Hematopoietic multipotent progenitor cell treated with erythropoietin and hydrocortisone succinate and interleukin-3 and kit ligand, for 6 days (in vitro differentiated cells): ENCODE measurements at regions not wholly inside any gene's neighbourhood (a gene's known extent, or its start where the extent isn't known, plus 50 kb on each side); places are given as distances from the start of the nearest gene placed in this dataset.
"Not testable (repeated sequence)": the region's sequence is repeated elsewhere in the genome, so short reads cannot be mapped to it uniquely, and the experiment has no call there.

ENCODE experiments used
- DNase-seq: peaks from one replicate; pipeline ENCODE4 v3.0.0-alpha.2; 2015

DNA sequence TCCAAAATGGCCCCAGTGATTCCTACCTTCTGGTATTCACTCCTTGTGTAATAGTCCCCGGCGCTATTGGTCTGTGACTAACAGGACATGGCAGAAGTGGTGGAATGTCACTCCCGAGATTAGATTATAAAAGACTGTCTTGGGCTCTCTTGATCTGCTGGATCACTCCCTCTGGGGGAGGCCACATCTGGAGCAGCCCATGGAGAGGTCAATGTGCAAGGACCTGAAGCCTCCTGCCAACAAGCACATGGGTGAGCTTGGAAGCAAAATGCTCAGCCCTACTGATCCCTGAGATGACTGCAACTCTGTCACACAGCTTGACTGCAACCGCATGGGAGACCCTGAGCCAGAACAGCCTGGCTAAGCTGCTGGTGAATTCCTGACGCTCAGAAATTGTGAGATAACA is 94.3 kb upstream of the GLI2 start:
- DNase-seq, result no peak

DNA sequence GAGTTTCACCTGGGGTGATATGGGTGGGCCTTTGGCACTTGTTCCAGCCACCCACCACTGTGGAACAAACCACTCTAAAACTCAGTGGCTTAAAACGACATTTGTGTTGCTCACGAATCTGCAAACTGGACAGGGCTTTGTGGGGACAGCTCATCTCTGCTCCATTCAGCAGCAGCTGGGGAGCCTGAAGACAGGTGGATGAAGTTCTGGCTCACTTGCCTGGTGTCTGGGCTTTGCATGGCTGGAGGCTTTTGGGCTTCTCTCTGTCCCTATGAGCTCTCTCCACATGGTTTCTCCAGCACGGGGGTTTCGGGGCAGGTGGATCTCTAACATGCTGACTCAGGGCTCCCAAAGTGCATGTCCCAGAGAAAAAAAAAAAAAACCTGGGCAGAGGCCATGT is 93.0 kb upstream of the GLI2 start:
- no peak for DNase-seq

DNA sequence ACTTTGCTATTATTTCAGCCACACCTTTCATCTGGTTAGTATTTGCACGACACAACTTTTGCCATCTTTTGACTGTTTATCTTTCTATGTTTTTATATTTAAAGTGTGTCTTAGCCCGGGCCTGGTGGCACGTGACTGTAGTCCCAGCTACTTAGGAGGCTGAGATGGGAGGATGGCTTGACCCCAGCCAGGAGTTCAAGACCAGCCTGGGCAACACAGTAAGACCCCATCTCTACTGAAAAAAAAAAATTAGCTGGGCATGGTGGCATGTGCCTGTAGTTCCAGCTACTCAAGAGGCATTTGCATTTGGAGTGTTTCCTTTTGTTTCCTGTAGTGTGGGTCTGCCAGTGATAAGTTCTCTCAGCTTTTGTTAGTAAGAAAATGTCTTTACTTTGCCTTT is 88.7 kb upstream of the GLI2 start:
- no peak for DNase-seq

DNA sequence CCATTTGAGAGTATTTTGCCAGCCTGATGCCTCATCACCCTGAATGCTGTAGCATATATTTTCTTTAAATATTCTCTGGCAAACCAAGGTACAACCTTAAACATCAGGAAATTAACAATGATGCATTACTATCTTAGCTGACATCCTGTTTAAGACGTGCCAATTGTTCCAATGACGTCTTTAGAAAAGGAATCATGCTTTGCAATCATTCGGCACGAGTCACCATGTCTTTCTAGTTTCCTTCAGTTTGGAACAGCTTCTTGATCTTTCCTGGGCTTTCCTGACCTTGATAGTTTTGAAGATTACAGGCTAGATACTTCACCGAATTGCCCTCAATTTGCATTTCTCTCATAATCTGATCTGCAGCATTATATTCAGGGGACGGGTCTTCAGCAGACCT is 88.2 kb upstream of the GLI2 start:
- no peak for DNase-seq

DNA sequence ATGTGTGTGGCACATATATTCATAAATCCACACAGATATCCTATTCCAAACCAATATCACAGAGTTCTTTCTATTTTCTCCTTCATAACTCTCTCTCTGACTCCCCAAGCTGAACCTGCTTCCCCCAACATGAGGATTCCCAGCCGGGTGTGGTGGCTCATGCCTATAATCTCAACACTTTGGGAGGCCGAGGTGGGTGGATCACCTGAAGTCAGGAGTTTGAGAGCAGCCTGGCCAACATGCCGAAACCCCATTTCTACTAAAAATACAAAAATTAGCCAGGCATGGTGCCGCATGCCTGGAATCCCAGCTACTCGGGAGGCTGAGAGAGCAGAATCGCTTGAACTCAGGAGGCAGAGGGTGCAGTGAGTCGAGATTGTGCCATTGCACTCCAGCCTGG is 86.3 kb upstream of the GLI2 start:
- not testable (repeated sequence) for DNase-seq

DNA sequence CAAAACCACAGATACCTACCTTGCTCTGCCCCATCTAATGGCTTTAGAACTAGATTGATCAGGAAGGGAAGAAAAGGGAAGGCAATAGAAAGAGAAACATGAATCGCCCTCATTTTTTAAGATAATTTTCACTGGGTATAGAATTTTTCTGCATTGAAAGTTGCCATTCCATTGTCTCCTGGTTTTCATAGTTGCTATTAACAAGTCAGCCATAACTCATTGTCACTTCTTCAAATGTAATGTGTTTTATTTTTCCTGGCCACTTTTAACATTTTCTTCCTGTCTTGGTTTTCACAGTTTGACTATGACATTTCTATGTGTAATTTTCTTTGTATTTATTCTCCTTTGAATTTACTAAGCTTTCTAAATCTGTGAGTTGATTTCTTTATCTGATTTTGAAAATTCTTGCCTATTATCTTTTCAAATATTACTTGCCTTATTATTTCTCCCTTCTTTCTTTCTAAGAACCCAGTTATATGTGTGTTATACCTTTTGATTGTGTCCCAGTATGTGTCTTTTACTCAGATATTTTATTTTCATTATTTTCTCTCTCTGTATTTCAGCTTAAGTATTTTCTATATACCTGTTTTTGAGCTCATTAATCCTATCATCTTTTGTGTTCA is 85.5 kb upstream of the GLI2 start:
- no peak for DNase-seq

DNA sequence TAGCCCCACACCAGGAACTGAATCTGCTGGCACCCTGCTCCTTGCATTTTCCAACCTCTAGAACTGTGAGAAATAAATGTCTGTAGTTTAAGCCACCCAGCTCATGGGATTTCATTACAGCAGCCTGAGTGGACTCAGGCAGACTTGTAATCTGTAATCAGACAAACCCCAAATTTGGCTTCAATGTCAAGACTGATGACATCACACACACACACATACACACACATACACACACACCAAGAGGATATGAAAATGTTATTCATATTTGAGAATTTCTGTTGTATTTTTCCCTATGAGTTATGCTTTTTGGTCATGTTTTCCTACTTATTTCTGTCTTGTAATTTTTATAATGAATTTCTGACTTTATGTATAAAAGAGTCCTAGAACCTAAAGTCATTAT is 83.8 kb upstream of the GLI2 start:
- no peak for DNase-seq

DNA sequence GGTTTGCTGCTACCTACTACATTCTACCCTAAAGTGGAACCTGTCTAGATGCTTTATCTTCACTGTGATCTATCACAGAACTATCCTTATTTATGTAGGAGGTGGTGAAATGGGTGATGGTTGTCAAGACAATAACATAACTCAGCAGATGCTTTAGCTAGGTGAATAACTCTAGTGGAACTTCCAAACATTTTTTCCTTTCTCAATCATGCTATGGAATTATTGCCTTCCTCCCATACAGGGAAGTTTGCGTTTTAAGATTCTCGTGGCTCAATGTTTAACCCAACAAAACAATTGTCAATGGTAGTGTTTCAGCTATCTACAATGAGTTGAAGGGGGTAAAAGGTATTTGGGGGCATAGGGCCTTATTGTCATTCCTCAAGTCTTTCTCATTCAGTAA is 82.6 kb upstream of the GLI2 start:
- DNase-seq, result no peak

DNA sequence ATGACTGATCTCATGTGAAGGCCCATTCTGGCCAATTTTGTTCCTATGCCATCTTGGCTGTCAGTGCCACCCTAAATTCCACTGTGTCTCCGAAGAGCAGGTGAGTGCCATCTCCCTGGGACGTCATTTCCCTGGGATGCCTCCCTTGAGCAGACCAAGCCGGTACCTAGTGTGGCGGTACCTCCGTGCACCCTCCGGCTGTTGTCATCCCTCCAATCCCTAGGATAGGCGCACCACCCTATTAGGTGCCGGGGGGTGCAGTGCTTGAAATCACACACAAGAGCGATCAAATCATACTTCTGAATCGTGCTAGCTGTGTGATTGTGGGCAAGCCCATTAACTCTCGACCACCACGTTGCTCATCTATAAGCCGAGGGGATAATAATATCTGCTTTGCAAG is 81.8 kb upstream of the GLI2 start:
- no peak for DNase-seq

DNA sequence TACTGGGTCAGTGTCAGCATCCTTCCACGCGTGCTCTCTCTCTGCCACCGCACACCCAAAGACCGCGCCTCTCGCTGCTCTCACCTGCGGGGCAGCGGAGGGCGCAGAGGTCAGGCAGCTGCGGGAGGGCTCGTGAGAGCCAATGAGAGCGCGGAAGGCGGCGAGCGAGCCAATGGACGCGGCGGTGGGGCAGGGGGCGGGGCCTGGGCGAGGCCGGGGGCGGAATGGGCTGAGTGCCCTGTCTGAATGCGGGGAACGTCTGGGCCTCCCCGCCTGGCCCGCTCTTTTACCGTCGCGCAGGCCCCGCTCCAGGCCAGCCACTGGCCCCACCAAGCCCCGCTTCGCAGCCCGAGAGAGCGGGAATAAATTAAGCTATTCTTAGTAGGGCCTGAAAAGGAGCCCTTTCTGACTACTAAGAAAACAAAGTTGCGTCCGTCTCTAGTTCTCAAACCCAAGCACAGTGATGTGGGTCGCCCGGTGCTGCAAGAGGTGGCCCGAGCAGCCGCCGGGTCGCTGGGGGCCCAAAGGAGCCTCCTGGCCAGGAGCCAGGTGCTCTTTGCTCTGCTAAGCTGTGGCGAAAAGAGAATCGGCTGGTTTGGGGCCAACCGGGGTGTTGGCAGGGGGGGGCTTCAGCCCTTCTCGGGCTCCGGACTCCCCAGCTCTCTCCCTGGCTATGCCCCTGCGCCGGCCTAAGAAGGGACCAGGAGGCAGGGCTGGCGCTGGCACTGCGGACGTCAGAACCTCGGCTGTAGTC is 81.1 kb upstream of the GLI2 start:
- no peak for DNase-seq

DNA sequence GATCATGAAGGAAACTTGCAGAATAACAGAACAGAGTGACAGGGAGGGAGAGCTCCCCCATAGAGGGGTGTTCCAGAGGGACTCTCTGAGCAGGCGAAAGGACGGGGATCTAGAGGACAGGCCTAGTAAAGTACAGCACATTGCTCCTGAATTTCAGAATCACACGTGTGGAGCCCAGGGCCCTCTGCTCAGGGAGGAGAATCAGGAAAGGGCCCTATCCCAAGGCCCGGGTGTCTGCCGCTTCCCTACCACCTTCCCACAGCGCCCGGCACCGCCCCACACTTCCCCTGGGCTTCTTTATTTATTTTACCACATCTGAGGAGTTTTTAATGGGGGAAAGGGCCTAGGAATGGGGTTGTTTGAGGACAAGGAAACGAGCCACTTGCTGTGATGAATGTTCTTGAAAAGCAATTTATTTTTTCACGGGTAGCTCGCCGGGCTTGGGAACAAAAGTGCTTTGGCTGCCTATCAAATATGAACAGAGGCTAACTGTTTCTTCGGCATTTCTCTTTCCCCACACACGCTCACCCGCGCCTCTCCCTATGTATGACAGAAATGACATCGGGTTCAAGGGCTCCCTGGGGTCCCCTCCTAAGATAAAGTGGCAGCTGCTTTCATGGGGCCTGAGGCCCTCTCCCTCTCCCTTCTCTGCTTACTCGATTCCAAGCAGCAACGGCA is 79.3 kb upstream of the GLI2 start:
- DNase-seq, result no peak

DNA sequence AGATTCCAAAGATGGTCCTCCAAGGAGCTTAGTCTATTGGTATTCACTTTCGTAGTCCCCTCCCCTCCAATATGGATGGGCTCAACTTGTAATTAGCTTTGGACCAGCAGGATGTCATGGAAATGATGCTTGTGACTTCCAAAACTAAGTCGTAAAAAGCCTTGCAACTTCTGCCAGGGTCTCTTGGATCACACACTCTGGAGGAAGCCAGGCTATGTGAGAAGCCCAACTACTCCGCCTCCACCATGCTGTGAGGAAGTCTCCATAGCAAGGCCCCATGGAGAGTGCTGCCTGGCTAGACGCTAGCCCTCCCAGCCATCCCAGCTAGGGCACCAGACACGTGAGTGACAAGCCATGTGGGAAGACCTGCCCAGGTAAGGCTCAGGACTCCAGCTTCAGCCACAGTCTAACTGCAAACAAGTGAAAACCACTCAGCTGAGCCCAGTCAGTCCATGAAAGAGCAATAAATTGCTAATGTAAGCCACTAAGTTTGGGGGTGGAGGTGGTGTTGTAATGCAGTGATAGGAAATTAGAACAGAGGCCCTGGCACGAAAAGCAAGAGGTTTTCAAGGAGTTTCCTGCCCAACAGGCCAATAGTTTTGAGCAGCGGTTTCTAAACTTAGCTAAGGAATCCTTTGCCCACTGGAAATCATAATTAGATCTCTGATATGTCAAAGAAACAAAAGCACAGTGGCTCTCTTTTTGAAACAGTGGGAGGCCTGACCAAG is 77.5 kb upstream of the GLI2 start:
- no peak for DNase-seq

DNA sequence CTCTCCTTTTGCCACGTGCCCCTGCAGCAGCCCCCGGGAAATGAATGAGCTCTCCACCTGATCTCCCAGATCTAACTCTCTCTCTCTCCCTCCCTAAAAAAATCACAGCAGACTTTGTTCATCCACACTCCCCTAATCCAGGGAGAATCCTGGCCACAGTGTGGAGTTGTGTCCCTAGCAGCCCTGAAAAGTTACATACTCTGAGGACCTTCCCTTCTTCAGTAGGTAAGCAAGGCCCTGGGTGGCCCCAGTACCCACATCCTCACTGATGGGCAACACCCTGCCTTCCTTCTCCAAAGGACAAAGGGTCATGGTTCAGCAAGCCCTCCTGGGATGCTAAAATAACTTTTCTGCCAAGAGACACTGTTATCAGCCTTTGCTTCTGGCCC is 76.9 kb upstream of the GLI2 start:
- no peak for DNase-seq

DNA sequence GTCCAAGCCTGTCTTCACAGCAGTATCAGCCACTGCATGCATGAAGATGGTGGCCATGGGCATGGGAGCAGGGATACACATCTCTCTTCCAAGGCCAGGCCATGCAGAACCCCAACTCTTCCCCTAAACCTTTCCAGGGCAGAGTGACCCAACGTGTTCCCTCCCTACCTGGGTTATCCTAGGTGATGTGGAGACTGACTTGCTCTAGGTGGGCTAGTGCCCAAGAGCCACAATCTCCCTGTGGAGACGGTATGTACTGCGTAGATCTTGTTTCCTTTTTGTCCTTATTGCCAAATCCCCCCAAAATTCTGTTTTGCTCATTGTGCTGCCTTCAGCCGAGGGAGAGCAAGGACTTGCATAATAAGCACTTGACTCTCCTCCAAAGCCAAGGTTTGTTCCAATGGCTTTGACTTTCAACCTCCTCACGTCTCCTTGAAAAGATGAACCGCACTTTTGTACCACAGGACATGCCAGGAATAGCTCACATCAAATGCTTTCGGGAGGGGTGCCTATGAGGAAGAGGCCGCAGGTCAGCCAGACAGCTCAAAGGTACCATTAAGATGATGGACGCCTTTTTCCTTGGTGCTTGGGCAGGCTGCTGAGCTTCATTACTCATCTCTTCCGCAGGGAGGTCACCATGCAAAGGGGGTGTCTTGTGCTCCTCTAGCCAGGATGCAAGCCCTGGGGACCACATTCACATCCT is 76.2 kb upstream of the GLI2 start:
- DNase-seq, result no peak

DNA sequence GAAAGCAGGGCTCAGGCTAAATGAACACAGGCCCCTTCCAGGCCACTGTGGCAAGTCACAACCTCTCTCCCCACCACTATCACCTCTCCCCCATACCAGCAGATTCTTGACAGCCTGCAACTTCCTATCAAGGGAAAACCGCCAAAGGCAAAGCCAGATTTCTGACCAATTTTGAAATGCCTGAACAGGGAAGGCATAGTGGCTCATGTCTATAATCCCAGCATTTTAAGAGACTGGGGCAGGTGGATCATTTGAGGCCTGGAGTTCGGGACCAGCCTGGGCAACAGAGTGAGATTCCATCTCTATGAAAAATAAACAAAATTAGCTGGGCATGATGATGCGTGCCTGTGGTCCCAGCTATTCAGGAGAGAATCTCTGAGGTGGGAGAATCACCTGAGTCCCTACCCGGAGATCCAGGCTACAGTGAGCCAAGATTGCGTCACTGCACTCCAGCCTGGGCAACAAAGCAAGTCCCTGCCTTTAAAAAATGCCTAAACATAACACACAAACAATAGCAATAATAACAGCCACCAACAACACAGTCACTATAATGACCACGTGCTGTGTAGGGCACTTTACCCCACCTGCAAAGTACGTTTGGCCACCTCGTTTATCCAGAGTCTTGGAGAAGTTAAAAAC is 75.5 kb upstream of the GLI2 start:
- DNase-seq, result no peak

DNA sequence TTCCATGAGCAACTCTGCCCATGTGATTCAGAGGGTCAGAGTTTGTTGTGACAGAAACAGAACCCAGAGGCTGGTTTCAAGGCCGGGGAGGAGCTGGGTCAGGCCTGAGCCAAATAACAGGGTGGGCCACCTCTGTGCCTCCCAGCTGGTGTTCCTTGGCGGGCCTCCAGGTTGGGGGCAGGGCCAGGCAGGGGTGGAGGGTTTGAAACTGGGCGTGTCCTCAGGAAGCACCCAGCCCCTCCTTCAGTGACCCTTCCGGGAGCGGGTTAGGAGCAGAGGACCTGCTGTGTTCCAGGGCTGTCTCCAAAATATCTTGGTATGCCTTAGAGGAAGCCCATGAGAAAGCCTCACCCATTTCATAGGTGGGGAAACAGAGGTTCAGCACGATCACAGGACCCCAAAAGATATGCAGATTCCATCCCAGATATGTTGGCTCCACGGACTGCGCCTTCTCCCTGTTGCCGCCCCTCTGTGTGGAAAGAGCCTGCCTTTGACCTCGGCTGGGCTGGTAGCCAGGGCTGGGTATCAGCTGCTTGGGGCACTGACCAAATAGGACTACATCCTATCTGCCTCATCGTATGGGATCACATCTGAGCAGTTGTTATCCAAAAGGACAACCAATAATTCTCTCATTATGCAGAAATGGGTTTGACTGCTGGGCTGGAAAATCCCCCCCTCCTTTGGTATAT is 74.8 kb upstream of the GLI2 start:
- no peak for DNase-seq

DNA sequence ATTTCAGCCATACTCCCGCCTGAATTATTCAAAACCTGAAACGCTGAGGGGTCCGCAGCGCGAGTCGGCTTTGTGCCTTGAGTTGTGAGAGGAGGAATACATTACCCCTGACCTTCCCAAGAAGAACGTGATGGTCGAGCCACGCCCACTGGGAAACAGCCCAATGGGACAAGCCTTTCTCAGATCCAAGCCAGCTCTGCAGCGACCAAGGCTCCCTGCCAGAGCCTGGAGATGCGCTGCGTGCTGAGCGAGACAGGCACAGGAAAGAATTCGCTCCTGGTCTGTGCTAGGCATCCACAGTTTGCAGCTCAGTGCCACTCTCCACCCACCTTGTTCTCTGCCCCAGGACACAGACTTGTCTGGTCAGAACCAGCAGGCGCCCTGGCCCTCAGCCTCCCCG is 74.1 kb upstream of the GLI2 start:
- DNase-seq, result no peak

DNA sequence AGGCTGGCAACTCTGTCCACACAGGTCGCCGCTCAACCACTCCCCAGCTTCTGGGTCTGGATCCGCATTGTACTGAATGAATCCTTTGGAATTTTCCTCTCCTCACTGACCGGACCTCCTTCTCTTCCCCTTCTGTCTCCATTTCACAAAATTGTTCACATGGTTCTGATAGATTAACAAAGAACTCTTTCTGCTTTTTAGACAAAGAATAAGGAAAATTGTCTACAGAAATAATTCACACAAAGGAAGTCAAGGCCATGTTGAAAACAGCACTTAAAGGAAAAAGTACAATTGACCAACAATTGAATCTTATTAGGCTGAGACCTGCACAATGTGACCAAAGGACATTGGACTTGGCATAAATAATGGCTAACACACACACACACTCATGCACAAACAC is 73.6 kb upstream of the GLI2 start:
- no peak for DNase-seq

DNA sequence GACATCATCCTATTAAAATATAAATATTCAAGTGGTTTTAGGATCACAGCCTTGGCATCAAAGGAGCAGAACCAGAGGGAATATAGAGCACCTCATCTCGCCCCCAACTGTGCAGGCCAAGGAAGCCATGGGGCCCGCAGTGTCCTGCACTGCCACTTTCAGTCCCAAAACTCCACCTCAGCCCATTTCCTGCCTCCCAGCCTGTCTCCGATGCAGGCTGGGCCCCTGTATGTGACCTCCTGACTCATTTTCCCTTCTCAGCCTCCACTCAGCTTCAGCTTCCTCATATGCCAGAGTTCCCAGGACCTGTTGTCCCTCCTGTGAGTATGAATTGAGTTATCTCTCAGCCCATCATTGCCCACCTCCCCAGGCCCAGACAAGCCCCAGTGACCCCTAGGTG is 72.9 kb upstream of the GLI2 start:
- DNase-seq, result no peak

DNA sequence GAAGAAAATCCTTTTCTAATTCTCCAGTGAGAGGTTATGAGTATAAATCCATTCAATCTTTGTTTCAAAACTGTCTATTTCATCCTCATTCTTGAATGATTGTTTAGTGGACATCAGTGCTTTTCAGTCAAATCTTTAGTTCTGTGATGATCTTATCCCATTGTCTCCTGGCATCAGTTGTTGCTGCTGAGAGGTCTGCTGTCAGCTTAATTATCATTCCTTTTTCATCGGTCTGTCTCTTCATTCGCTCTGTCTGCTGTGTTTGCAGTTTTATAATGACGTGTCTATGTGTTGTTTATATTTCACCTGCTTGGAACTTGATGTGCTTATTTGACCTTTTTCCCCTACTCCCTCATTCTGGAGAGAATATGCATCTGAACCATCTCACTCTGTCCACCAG is 69.2 kb upstream of the GLI2 start:
- no peak for DNase-seq

DNA sequence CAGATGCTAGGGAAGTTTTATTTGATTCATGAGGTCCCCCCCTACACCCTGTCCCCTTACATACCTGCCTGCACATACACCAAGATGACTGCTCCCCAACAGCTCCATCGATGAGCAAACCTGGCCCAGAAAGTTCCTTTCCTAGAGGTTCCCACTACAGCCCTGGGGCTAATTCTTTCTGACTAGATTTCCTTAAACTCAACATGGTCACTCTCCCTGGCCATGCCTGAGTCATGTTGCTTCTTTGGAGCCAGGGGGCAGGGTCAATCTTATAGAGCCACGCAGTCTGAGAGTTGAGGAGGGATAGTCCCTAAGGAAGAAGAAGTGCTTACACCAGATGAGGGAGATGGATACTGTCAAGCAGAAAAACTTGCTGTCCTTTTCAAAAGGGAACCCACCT is 67.7 kb upstream of the GLI2 start:
- DNase-seq, result no peak
